ENCODE measurements at regions not wholly inside any gene's neighbourhood (a gene's known extent, or its start where the extent isn't known, plus 50 kb on each side); places are given as distances from the start of the nearest gene placed in this dataset.
"Not testable (repeated sequence)": the region's sequence is repeated elsewhere in the genome, so short reads cannot be mapped to it uniquely, and the experiment has no call there.

GRCh38 chr9:105121861-105122430, 122.5 kb upstream of the SLC44A1 start (continued):
- no peak for TF ChIP-seq ZNF462 (CRISPR knock-in tag; IDR thresholded peaks at IDR 0.05)

- H3K36me3 ChIP-seq (ENCODE audit: insufficient read depth); H3K4me1 Mint-ChIP-seq; H3K27ac ChIP-seq (ENCODE audit: low read depth); H3K27ac Mint-ChIP-seq; H3K4me2 ChIP-seq; H3K4me3 ChIP-seq; ATAC-seq; H3K4me3 Mint-ChIP-seq; H3K79me2 ChIP-seq (replicated peaks; ENCODE audit: insufficient read depth); H4K20me1 ChIP-seq (replicated peaks; ENCODE audit: insufficient read depth); H3F3A ChIP-seq (replicated peaks; ENCODE audit: low read depth); H3K4me1 ChIP-seq (ENCODE audit: insufficient read depth); H2AFZ ChIP-seq; H3K27me3 ChIP-seq (ENCODE audit: insufficient read depth); H3K9me2 ChIP-seq (ENCODE audit: insufficient read depth); H3K27me3 Mint-ChIP-seq (ENCODE audit: insufficient read depth, low read depth, poor library complexity); DNase-seq (ENCODE audit: low spot score): not testable (repeated sequence)
- peaks cover 18% of the 10 kb centered on the region for H3K9me3 Mint-ChIP-seq
- peaks cover 13% of the 10 kb centered on the region; the same call in 2 of the 3 replicates for H3K36me3 Mint-ChIP-seq (ENCODE audit: low read depth)
Observed at GRCh38 chr9:105124598-105124997, 119.9 kb upstream of the SLC44A1 start.

- no peaks in the 10 kb centered on the region for H3K27me3 ChIP-seq (ENCODE audit: insufficient read depth)
- H3K36me3 Mint-ChIP-seq (ENCODE audit: low read depth), result peaks cover 8% of the 10 kb centered on the region; the same call in 1 of the 3 replicates
- no peaks in the 10 kb centered on the region for H4K20me1 ChIP-seq (replicated peaks; ENCODE audit: insufficient read depth)
- no peak overlapping the region for H3K4me3 ChIP-seq
- no peaks in the 10 kb centered on the region for H3F3A ChIP-seq (replicated peaks; ENCODE audit: low read depth)
- H3K9me2 ChIP-seq (ENCODE audit: insufficient read depth), result no peaks in the 10 kb centered on the region
- no peak overlapping the region for H3K4me3 Mint-ChIP-seq
- H3K36me3 ChIP-seq (ENCODE audit: insufficient read depth), result no peaks in the 10 kb centered on the region
- no peak overlapping the region for H3K27ac ChIP-seq (ENCODE audit: low read depth)
- ATAC-seq (peak; percentile 49), DNase-seq (ENCODE audit: low spot score) (no peak)
- peaks cover 7% of the 10 kb centered on the region for H3K4me1 Mint-ChIP-seq
- no peaks in the 10 kb centered on the region for H3K79me2 ChIP-seq (replicated peaks; ENCODE audit: insufficient read depth)
- H2AFZ ChIP-seq, result peak overlapping the region; percentile 72; the same call in 1 of the 2 replicates
- H3K27ac Mint-ChIP-seq, result no peak overlapping the region
- no peak overlapping the region for H3K4me2 ChIP-seq
- H3K27me3 Mint-ChIP-seq (ENCODE audit: insufficient read depth, low read depth, poor library complexity), result peaks cover 5% of the 10 kb centered on the region
- H3K4me1 ChIP-seq (ENCODE audit: insufficient read depth), result no peaks in the 10 kb centered on the region
- H3K9me3 Mint-ChIP-seq, result peaks cover 10% of the 10 kb centered on the region
- TF ChIP-seq ETS1 (IDR thresholded peaks at IDR 0.05) (no peak), JUNB (IDR thresholded peaks at IDR 0.05; ENCODE audit: unreplicated experiment) (no peak), CREB1 (CRISPR knock-in tag; IDR thresholded peaks at IDR 0.05; ENCODE audit: low read depth) (no peak), STAT1 (IDR thresholded peaks at IDR 0.05; ENCODE audit: unreplicated experiment) (no peak), POLR2AphosphoS5 (IDR thresholded peaks at IDR 0.05; ENCODE audit: low read depth) (no peak), CTCF (conservative IDR thresholded peaks at IDR 0.05; ENCODE audit: low read depth in 2 of 2) (no peak), ZNF114 (CRISPR knock-in tag; IDR thresholded peaks at IDR 0.05) (no peak)
Observed at GRCh38 chr9:105126226-105126625, 118.2 kb upstream of the SLC44A1 start.
